ENCODE measurements at regions not wholly inside any gene's neighbourhood (a gene's known extent, or its start where the extent isn't known, plus 50 kb on each side); places are given as distances from the start of the nearest gene placed in this dataset.
A peak's percentile ranks its signal among the peaks of the same experiment; 100 is the strongest.

GRCh38 chr9:88596376-88596775 lies 61.4 kb downstream of the NXNL2 start:
- no peak for DNase-seq (ENCODE audit: low read depth)
- no peak overlapping the region for H3K4me3 ChIP-seq (ENCODE audit: control insufficient read depth, low read depth, low read length)
- TF ChIP-seq CTCF (conservative IDR thresholded peaks at IDR 0.05; ENCODE audit: control insufficient read depth, insufficient read depth, low read depth, low read length) = no peak

GRCh38 chr9:88604836-88605511 lies 70.0 kb downstream of the NXNL2 start:
- TF ChIP-seq CTCF (conservative IDR thresholded peaks at IDR 0.05; ENCODE audit: control insufficient read depth, insufficient read depth, low read depth, low read length) = no peak
- no peak for DNase-seq (ENCODE audit: low read depth)
- no peak overlapping the region for H3K4me3 ChIP-seq (ENCODE audit: control insufficient read depth, low read depth, low read length)

- no peak for TF ChIP-seq CTCF (conservative IDR thresholded peaks at IDR 0.05; ENCODE audit: control insufficient read depth, insufficient read depth, low read depth, low read length)
- no peak overlapping the region for H3K4me3 ChIP-seq (ENCODE audit: control insufficient read depth, low read depth, low read length)
- peak; percentile 76 for DNase-seq (ENCODE audit: low read depth)
Observed at GRCh38 chr9:88605512-88606362, 70.8 kb downstream of the NXNL2 start.

GRCh38 chr9:88614359-88614758 lies 79.4 kb downstream of the NXNL2 start:
- no peak for DNase-seq (ENCODE audit: low read depth)
- TF ChIP-seq CTCF (conservative IDR thresholded peaks at IDR 0.05; ENCODE audit: control insufficient read depth, insufficient read depth, low read depth, low read length) = no peak
- H3K4me3 ChIP-seq (ENCODE audit: control insufficient read depth, low read depth, low read length) = no peak overlapping the region

GRCh38 chr9:88623698-88624097 lies 88.7 kb downstream of the NXNL2 start:
- no peak for TF ChIP-seq CTCF (conservative IDR thresholded peaks at IDR 0.05; ENCODE audit: control insufficient read depth, insufficient read depth, low read depth, low read length)
- no peak overlapping the region for H3K4me3 ChIP-seq (ENCODE audit: control insufficient read depth, low read depth, low read length)
- no peak for DNase-seq (ENCODE audit: low read depth)

GRCh38 chr9:88628114-88628513 lies 93.1 kb downstream of the NXNL2 start:
- H3K4me3 ChIP-seq (ENCODE audit: control insufficient read depth, low read depth, low read length) = no peak overlapping the region
- TF ChIP-seq CTCF (conservative IDR thresholded peaks at IDR 0.05; ENCODE audit: control insufficient read depth, insufficient read depth, low read depth, low read length) = no peak
- peak; percentile 47 for DNase-seq (ENCODE audit: low read depth)

Data from fibroblast of mammary gland (primary cell).